SU-DHL-6 (cell line): ENCODE measurements at regions not wholly inside any gene's neighbourhood (a gene's known extent, or its start where the extent isn't known, plus 50 kb on each side); places are given as distances from the start of the nearest gene placed in this dataset.

ENCODE experiments used
- H2AFZ ChIP-seq: fragments of 200-600 bp; sonication (generic); 2 replicates; pipeline ENCODE4 v1.6.1; 2014; ENCODE audit warnings: low read depth, mild to moderate bottlenecking, moderate library complexity, mixed read lengths, antibody characterized with exemption, low read length; ENCODE audit not compliant: severe bottlenecking
- H3F3A ChIP-seq: fragments of 200-600 bp; shearing (Covaris generic); 2 replicates; pipeline ENCODE4 v1.6.0; 2016; ENCODE audit warnings: antibody characterized with exemption, mild to moderate bottlenecking; ENCODE audit not compliant: insufficient read depth
- H3K27ac ChIP-seq: fragments of 200-600 bp; sonication (generic); 2 replicates; pipeline ENCODE4 v1.5.1; 2016; ENCODE audit warnings: low read depth, mild to moderate bottlenecking, low read length, moderate library complexity, mixed read lengths
- H3K27me3 ChIP-seq: fragments of 200-600 bp; sonication (generic), shearing (Covaris generic); 2 replicates; pipeline ENCODE4 v1.6.0; 2014; ENCODE audit warnings: mild to moderate bottlenecking, low read length
- H3K36me3 ChIP-seq: fragments of 200-600 bp; sonication (generic); 2 replicates; pipeline ENCODE4 v1.6.1; 2014; ENCODE audit warnings: mild to moderate bottlenecking, low read length, mixed read lengths
- H3K4me2 ChIP-seq: fragments of 300-600, 200-600 bp; shearing (Covaris generic), sonication (generic); 2 replicates; pipeline ENCODE4 v1.6.0; 2014; ENCODE audit warnings: low read length, low read depth, mild to moderate bottlenecking; ENCODE audit not compliant: poor library complexity, severe bottlenecking
- H3K4me3 ChIP-seq: fragments of 200-600 bp; sonication (generic); 2 replicates; pipeline ENCODE4 v1.5.1; 2014; ENCODE audit warnings: antibody characterized with exemption, low read length, mild to moderate bottlenecking, mixed read lengths; ENCODE audit not compliant: insufficient read depth, poor library complexity, severe bottlenecking
- H3K79me2 ChIP-seq: fragments of 200-600 bp; sonication (generic); 2 replicates; pipeline ENCODE4 v1.6.1; 2014; ENCODE audit warnings: mild to moderate bottlenecking, low read length, moderate library complexity; ENCODE audit not compliant: insufficient read depth
- H3K9ac ChIP-seq: fragments of 200-600 bp; sonication (generic); 2 replicates; pipeline ENCODE4 v1.7.0; 2014; ENCODE audit warnings: mild to moderate bottlenecking, low read length
- H3K9me2 ChIP-seq: fragments of 200-600 bp; sonication (generic); replicated peaks from 2 replicates; pipeline ENCODE4 v1.6.1; 2014; ENCODE audit warnings: low read length; ENCODE audit not compliant: insufficient read depth
- H3K9me3 ChIP-seq: fragments of 200-600 bp; sonication (generic); 2 replicates; pipeline ENCODE4 v1.6.1; 2014; ENCODE audit warnings: low read length, mixed read lengths; ENCODE audit not compliant: insufficient read depth
- H4K20me1 ChIP-seq: fragments of 200-600 bp; sonication (generic); 2 replicates; pipeline ENCODE4 v1.6.1; 2014; ENCODE audit warnings: low read depth, mild to moderate bottlenecking, antibody characterized with exemption, low read length, moderate library complexity, mixed read lengths
- EZH2phosphoT487 ChIP-seq: fragments of 200-600 bp; sonication (generic), shearing (Covaris generic); conservative IDR thresholded peaks from 2 replicates; pipeline ENCODE4 v1.6.1; 2018; ENCODE audit warnings: mild to moderate bottlenecking, antibody characterized with exemption, low read length, moderate library complexity, mixed read lengths
- TF ChIP-seq, protein P1 (sequence below): fragments of 200-600 bp; sonication (generic); IDR thresholded peaks from one replicate; pipeline ENCODE4 v1.5.1; 2017; ENCODE audit warnings: antibody characterized with exemption, mild to moderate bottlenecking, low read length, moderate library complexity; ENCODE audit not compliant: insufficient read depth, poor library complexity, severe bottlenecking

DNA sequence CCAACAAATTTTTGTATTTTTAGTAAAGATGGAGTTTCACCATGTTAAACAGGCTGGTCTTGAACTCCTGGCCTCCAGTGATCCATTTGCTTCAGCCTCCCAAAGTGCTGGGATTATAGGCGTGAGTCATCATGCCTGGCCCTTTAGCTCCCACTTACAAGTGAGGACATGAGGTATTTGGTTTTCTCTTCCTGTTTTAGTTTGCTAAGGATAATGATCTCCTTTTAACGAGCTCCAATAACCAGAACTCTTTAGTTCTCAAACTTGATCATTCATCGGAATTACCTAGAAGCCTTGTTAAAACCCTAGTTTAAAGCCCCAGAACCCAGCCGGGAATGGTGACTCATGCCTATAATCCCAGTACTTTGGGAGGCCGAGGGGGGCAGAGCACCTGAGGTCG, 481.4 kb downstream of the TYW1 start:
- no peak overlapping the region for H3K4me2 ChIP-seq
- no peaks in the 10 kb centered on the region; the same call in 1 of the 2 replicates for H3K9me3 ChIP-seq
- H3K27me3 ChIP-seq = no peaks in the 10 kb centered on the region
- no peak overlapping the region for H3K9ac ChIP-seq
- TF ChIP-seq, protein P1, sequence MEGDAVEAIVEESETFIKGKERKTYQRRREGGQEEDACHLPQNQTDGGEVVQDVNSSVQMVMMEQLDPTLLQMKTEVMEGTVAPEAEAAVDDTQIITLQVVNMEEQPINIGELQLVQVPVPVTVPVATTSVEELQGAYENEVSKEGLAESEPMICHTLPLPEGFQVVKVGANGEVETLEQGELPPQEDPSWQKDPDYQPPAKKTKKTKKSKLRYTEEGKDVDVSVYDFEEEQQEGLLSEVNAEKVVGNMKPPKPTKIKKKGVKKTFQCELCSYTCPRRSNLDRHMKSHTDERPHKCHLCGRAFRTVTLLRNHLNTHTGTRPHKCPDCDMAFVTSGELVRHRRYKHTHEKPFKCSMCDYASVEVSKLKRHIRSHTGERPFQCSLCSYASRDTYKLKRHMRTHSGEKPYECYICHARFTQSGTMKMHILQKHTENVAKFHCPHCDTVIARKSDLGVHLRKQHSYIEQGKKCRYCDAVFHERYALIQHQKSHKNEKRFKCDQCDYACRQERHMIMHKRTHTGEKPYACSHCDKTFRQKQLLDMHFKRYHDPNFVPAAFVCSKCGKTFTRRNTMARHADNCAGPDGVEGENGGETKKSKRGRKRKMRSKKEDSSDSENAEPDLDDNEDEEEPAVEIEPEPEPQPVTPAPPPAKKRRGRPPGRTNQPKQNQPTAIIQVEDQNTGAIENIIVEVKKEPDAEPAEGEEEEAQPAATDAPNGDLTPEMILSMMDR = no peak
- no peak for TF ChIP-seq EZH2phosphoT487
- H3K4me3 ChIP-seq = no peak overlapping the region
- no peaks in the 10 kb centered on the region for H3K79me2 ChIP-seq
- no peaks in the 10 kb centered on the region for H3F3A ChIP-seq
- no peaks in the 10 kb centered on the region for H3K36me3 ChIP-seq
- no peaks in the 10 kb centered on the region for H4K20me1 ChIP-seq
- no peak overlapping the region for H3K27ac ChIP-seq
- no peaks in the 10 kb centered on the region for H3K9me2 ChIP-seq
- H2AFZ ChIP-seq = no peak overlapping the region

DNA sequence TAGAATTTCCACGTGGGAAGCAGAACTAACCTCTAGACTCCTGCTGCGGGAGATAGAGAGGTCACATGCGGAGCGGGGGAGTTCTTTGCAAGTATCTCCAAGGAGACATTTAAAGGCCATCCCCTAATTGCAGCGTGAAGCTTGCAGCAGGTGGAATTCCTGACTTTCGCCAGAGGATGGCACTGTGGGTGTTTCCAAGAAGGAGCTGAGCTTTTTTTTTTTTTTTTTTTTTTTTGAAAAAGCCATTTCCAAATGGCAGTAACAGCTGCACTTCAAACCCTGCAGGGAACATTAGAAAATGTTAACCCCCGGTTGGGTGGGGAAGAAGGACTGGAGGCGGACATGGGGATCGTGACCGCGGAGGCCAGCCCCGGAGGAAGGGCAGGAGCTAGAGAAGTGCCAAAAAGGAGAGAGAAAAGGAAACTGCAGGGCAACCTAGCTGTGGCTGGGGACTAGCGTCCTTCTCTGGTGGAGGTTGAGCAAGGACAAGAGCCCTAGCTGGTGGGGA, 487.7 kb downstream of the TYW1 start:
- H3K9me3 ChIP-seq = no peaks in the 10 kb centered on the region
- H3F3A ChIP-seq = no peaks in the 10 kb centered on the region
- H3K9me2 ChIP-seq = no peaks in the 10 kb centered on the region
- H2AFZ ChIP-seq = no peak overlapping the region
- no peak overlapping the region for H3K4me3 ChIP-seq
- H3K27ac ChIP-seq = no peak overlapping the region
- no peaks in the 10 kb centered on the region for H3K27me3 ChIP-seq
- no peak overlapping the region for H3K4me2 ChIP-seq
- H4K20me1 ChIP-seq = no peaks in the 10 kb centered on the region
- H3K9ac ChIP-seq = no peak overlapping the region
- no peaks in the 10 kb centered on the region for H3K36me3 ChIP-seq
- TF ChIP-seq, protein P1 = peak; percentile 63
- TF ChIP-seq EZH2phosphoT487 = no peak
- H3K79me2 ChIP-seq = no peaks in the 10 kb centered on the region

DNA sequence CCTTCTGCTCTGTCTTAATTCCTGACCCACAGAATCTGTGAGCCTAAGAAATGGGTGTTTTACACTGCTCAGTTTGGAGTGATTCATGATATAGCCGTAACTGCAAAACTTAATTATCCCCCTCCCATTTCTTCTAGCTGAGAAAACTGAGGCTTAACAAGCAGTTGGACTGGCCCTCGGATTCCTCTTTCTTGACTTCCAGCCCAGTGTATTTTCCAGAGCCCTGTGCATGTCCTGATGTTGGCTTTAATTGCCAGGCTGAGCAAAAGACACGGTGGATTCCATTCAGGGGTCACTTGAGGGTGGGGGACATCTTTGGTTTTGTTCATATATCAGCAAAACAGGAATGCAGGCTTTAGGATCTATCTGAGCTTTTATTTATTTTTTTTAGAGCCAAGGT, 489.8 kb downstream of the TYW1 start:
- Histone ChIP-seq H3K9me3 (no peaks in the 10 kb centered on the region), H3K4me2 (no peak overlapping the region), H4K20me1 (no peaks in the 10 kb centered on the region), H3K9ac (no peak overlapping the region), H3K27me3 (no peaks in the 10 kb centered on the region), H3K4me3 (no peak overlapping the region), H3F3A (no peaks in the 10 kb centered on the region), H3K36me3 (no peaks in the 10 kb centered on the region), H3K79me2 (no peaks in the 10 kb centered on the region), H3K27ac (no peak overlapping the region), H2AFZ (no peak overlapping the region), H3K9me2 (no peaks in the 10 kb centered on the region)
- TF ChIP-seq EZH2phosphoT487 = no peak
- TF ChIP-seq, protein P1 = no peak
